ENCODE measurements at regions not wholly inside any gene's neighbourhood (a gene's known extent, or its start where the extent isn't known, plus 50 kb on each side); places are given as distances from the start of the nearest gene placed in this dataset.

GRCh38 chr14:45381091-45381490, 128.1 kb upstream of the MIS18BP1 start:
- Histone ChIP-seq H3K9me3 (ENCODE audit: low read depth) (no peaks in the 10 kb centered on the region), H3K27ac (no peak overlapping the region), H3K27me3 (replicated peaks; ENCODE audit: insufficient read depth) (no peaks in the 10 kb centered on the region), H3K9ac (no peak overlapping the region), H3K36me3 (ENCODE audit: low read depth) (no peaks in the 10 kb centered on the region), H3K79me2 (ENCODE audit: insufficient read depth) (no peaks in the 10 kb centered on the region), H3K4me1 (ENCODE audit: insufficient read depth) (no peaks in the 10 kb centered on the region), H3F3A (ENCODE audit: insufficient read depth) (no peaks in the 10 kb centered on the region), H3K4me2 (ENCODE audit: unreplicated experiment) (no peak overlapping the region), H3K4me3 (no peak overlapping the region), H3K9me2 (ENCODE audit: insufficient read depth) (no peaks in the 10 kb centered on the region), H2AFZ (no peak overlapping the region), H4K20me1 (ENCODE audit: insufficient read depth) (no peaks in the 10 kb centered on the region)
- no peak for TF ChIP-seq EZH2phosphoT487 (IDR thresholded peaks at IDR 0.05; ENCODE audit: insufficient read depth, low read depth)
- no peak for TF ChIP-seq EZH2 (IDR thresholded peaks at IDR 0.05; ENCODE audit: insufficient read depth, poor library complexity, severe bottlenecking)
- no peak for DNase-seq
- in situ Hi-C loops (cut with MboI) = no loop called here
- WGBS, 2 experiments (ENCODE audit: low coverage in 1 of 2, low lambda C conversion rate in 2 of 2, missing lambda C conversion rate in 2 of 2) = 14 to 22% methylated on average over 2 of the region's 2 CpGs

GRCh38 chr14:45377166-45377565, 124.2 kb upstream of the MIS18BP1 start:
- no peaks in the 10 kb centered on the region for H3K4me1 ChIP-seq (ENCODE audit: insufficient read depth)
- H3K27me3 ChIP-seq (replicated peaks; ENCODE audit: insufficient read depth) = no peaks in the 10 kb centered on the region
- H3K79me2 ChIP-seq (ENCODE audit: insufficient read depth) = no peaks in the 10 kb centered on the region
- WGBS, 2 experiments (ENCODE audit: low coverage in 1 of 2, low lambda C conversion rate in 2 of 2, missing lambda C conversion rate in 2 of 2) = 3% methylated on average over 2 of the region's 2 CpGs
- TF ChIP-seq EZH2 (IDR thresholded peaks at IDR 0.05; ENCODE audit: insufficient read depth, poor library complexity, severe bottlenecking) (no peak), EZH2phosphoT487 (IDR thresholded peaks at IDR 0.05; ENCODE audit: insufficient read depth, low read depth) (no peak)
- H4K20me1 ChIP-seq (ENCODE audit: insufficient read depth) = no peaks in the 10 kb centered on the region
- H3K9ac ChIP-seq = no peak overlapping the region
- in situ Hi-C loops (cut with MboI) = no loop called here
- H3K27ac ChIP-seq = no peak overlapping the region
- H3K4me2 ChIP-seq (ENCODE audit: unreplicated experiment) = no peak overlapping the region
- H3K9me3 ChIP-seq (ENCODE audit: low read depth) = no peaks in the 10 kb centered on the region
- no peak overlapping the region for H3K4me3 ChIP-seq
- H3K9me2 ChIP-seq (ENCODE audit: insufficient read depth) = no peaks in the 10 kb centered on the region
- peak; percentile 30 for DNase-seq
- H3F3A ChIP-seq (ENCODE audit: insufficient read depth) = no peaks in the 10 kb centered on the region
- no peak overlapping the region for H2AFZ ChIP-seq
- H3K36me3 ChIP-seq (ENCODE audit: low read depth) = no peaks in the 10 kb centered on the region

DNA sequence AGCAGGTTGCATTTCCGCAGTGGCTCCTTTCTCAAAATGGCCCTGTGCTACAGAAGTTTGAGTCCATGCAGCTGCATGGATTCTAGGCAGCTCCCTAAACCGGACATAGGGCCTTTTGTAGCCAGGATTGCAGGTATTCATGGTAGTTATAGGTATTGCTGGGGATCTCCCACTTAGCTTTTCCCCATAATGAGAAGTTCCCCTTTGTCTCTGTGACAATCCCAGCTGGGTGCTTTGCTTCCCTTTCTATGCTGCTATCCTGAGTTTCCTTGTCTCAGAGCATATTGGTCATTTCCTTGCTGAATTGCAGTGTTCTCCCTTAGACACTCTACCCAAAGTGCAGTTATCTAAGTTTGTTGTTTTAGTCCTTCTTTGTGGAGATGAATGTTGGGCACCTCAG, 120.9 kb upstream of the MIS18BP1 start:
- Histone ChIP-seq H2AFZ (no peak overlapping the region), H3K9me2 (ENCODE audit: insufficient read depth) (no peaks in the 10 kb centered on the region), H3K4me3 (no peak overlapping the region), H3K27me3 (replicated peaks; ENCODE audit: insufficient read depth) (no peaks in the 10 kb centered on the region), H3K9ac (no peak overlapping the region), H3K4me2 (ENCODE audit: unreplicated experiment) (no peak overlapping the region), H3K9me3 (ENCODE audit: low read depth) (no peaks in the 10 kb centered on the region), H3K27ac (no peak overlapping the region), H3F3A (ENCODE audit: insufficient read depth) (no peaks in the 10 kb centered on the region), H4K20me1 (ENCODE audit: insufficient read depth) (no peaks in the 10 kb centered on the region), H3K36me3 (ENCODE audit: low read depth) (no peaks in the 10 kb centered on the region), H3K4me1 (ENCODE audit: insufficient read depth) (no peaks in the 10 kb centered on the region), H3K79me2 (ENCODE audit: insufficient read depth) (no peaks in the 10 kb centered on the region)
- in situ Hi-C loops (cut with MboI) = no loop called here
- DNase-seq = no peak
- WGBS, 2 experiments (ENCODE audit: low coverage in 1 of 2, low lambda C conversion rate in 2 of 2, missing lambda C conversion rate in 2 of 2) = 34 to 45% methylated on average over 2 of the region's 2 CpGs
- no peak for TF ChIP-seq EZH2phosphoT487 (IDR thresholded peaks at IDR 0.05; ENCODE audit: insufficient read depth, low read depth)
- TF ChIP-seq EZH2 (IDR thresholded peaks at IDR 0.05; ENCODE audit: insufficient read depth, poor library complexity, severe bottlenecking) = no peak

GRCh38 chr14:45364565-45365156, 111.7 kb upstream of the MIS18BP1 start:
- peaks cover 10% of the 10 kb centered on the region for H3K4me1 ChIP-seq (ENCODE audit: insufficient read depth)
- H3F3A ChIP-seq (ENCODE audit: insufficient read depth) = peaks cover 6% of the 10 kb centered on the region
- TF ChIP-seq EZH2phosphoT487 (IDR thresholded peaks at IDR 0.05; ENCODE audit: insufficient read depth, low read depth) = no peak
- no peak for TF ChIP-seq EZH2 (IDR thresholded peaks at IDR 0.05; ENCODE audit: insufficient read depth, poor library complexity, severe bottlenecking)
- H3K27ac ChIP-seq = no peak overlapping the region
- H2AFZ ChIP-seq = no peak overlapping the region
- H3K9me2 ChIP-seq (ENCODE audit: insufficient read depth) = no peaks in the 10 kb centered on the region
- no peaks in the 10 kb centered on the region for H3K79me2 ChIP-seq (ENCODE audit: insufficient read depth)
- no peaks in the 10 kb centered on the region for H3K9me3 ChIP-seq (ENCODE audit: low read depth)
- WGBS, 2 experiments (ENCODE audit: low coverage in 1 of 2, low lambda C conversion rate in 2 of 2, missing lambda C conversion rate in 2 of 2) = 6 to 7% methylated on average over 4 of the region's 4 CpGs
- no peak overlapping the region for H3K4me2 ChIP-seq (ENCODE audit: unreplicated experiment)
- no peak for DNase-seq
- H3K9ac ChIP-seq = no peak overlapping the region
- H3K4me3 ChIP-seq = no peak overlapping the region
- in situ Hi-C loops (cut with MboI) = no loop called here
- H3K36me3 ChIP-seq (ENCODE audit: low read depth) = no peaks in the 10 kb centered on the region
- H3K27me3 ChIP-seq (replicated peaks; ENCODE audit: insufficient read depth) = no peaks in the 10 kb centered on the region
- no peaks in the 10 kb centered on the region for H4K20me1 ChIP-seq (ENCODE audit: insufficient read depth)

DNA sequence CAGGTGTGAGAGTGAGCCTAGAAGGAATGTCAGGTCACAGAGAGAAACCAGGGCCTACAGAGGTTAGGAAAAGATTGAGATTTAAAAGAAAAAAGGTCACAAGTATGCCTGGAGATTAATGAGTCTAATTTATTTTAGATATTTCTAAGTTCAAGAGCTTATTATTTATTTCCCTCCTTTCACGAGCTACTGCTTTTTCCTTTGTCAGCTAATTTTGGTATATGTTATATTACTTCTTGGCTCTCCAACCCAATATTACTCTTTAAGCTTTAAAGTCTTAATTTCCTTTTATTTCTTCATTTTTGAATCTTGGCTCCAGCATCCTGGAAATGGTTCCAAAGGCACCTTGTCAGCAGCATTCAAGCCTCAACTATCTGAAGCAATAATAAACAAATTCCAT, 109.5 kb upstream of the MIS18BP1 start:
- H4K20me1 ChIP-seq (ENCODE audit: insufficient read depth) = no peaks in the 10 kb centered on the region
- no peaks in the 10 kb centered on the region for H3K9me3 ChIP-seq (ENCODE audit: low read depth)
- H3K4me2 ChIP-seq (ENCODE audit: unreplicated experiment) = no peak overlapping the region
- no peak overlapping the region for H3K9ac ChIP-seq
- H3F3A ChIP-seq (ENCODE audit: insufficient read depth) = peaks cover 6% of the 10 kb centered on the region
- H2AFZ ChIP-seq = no peak overlapping the region
- no peak overlapping the region for H3K4me3 ChIP-seq
- 13 to 18% methylated on average over 1 of the region's 1 CpG for WGBS, 2 experiments (ENCODE audit: low coverage in 1 of 2, low lambda C conversion rate in 2 of 2, missing lambda C conversion rate in 2 of 2)
- 0 out of 2 replicates have a peak, but pooled peaks cover 5% of the 10 kb centered on the region for H3K9me2 ChIP-seq (ENCODE audit: insufficient read depth)
- no peak for DNase-seq
- in situ Hi-C loops (cut with MboI) = no loop called here
- TF ChIP-seq EZH2 (IDR thresholded peaks at IDR 0.05; ENCODE audit: insufficient read depth, poor library complexity, severe bottlenecking) = no peak
- TF ChIP-seq EZH2phosphoT487 (IDR thresholded peaks at IDR 0.05; ENCODE audit: insufficient read depth, low read depth) = no peak
- peaks cover 17% of the 10 kb centered on the region for H3K4me1 ChIP-seq (ENCODE audit: insufficient read depth)
- H3K79me2 ChIP-seq (ENCODE audit: insufficient read depth) = no peaks in the 10 kb centered on the region
- H3K27me3 ChIP-seq (replicated peaks; ENCODE audit: insufficient read depth) = no peaks in the 10 kb centered on the region
- no peaks in the 10 kb centered on the region for H3K36me3 ChIP-seq (ENCODE audit: low read depth)
- H3K27ac ChIP-seq = no peak overlapping the region
